HS-27A (cell line): ENCODE measurements at regions not wholly inside any gene's neighbourhood (a gene's known extent, or its start where the extent isn't known, plus 50 kb on each side); places are given as distances from the start of the nearest gene placed in this dataset.
"Not testable (repeated sequence)": the region's sequence is repeated elsewhere in the genome, so short reads cannot be mapped to it uniquely, and the experiment has no call there.

ENCODE experiments used
- DNase-seq: peaks from one replicate; pipeline ENCODE4 v3.0.0-alpha.2; 2012; ENCODE audit warnings: low read depth, missing footprints

- no peak for DNase-seq
Measured at GRCh38 chr6:23518294-23518693, 607.7 kb upstream of the NRSN1 start.

GRCh38 chr6:23522792-23523547 is 603.0 kb upstream of the NRSN1 start:
- DNase-seq: no peak

- no peak for DNase-seq
Measured at GRCh38 chr6:23523771-23524170, 602.2 kb upstream of the NRSN1 start.

GRCh38 chr6:23524548-23524947 is 601.5 kb upstream of the NRSN1 start:
- no peak for DNase-seq

GRCh38 chr6:23526526-23526925 is 599.5 kb upstream of the NRSN1 start:
- no peak for DNase-seq

GRCh38 chr6:23529902-23530301 is 596.1 kb upstream of the NRSN1 start:
- DNase-seq: no peak

GRCh38 chr6:23531666-23532065 is 594.3 kb upstream of the NRSN1 start:
- no peak for DNase-seq

GRCh38 chr6:23532227-23532626 is 593.8 kb upstream of the NRSN1 start:
- no peak for DNase-seq

- no peak for DNase-seq
Measured at GRCh38 chr6:23533311-23533710, 592.7 kb upstream of the NRSN1 start.

- no peak for DNase-seq
Measured at GRCh38 chr6:23533944-23534343, 592.1 kb upstream of the NRSN1 start.

GRCh38 chr6:23534351-23534750 is 591.7 kb upstream of the NRSN1 start:
- DNase-seq: no peak

- no peak for DNase-seq
Measured at GRCh38 chr6:23535101-23535500, 590.9 kb upstream of the NRSN1 start.

GRCh38 chr6:23537828-23538227 is 588.2 kb upstream of the NRSN1 start:
- no peak for DNase-seq

- no peak for DNase-seq
Measured at GRCh38 chr6:23547851-23548250, 578.2 kb upstream of the NRSN1 start.

- DNase-seq: not testable (repeated sequence)
Measured at GRCh38 chr6:23554953-23555352, 571.1 kb upstream of the NRSN1 start.

GRCh38 chr6:23559587-23560343 is 566.2 kb upstream of the NRSN1 start:
- no peak for DNase-seq

GRCh38 chr6:23561732-23562131 is 564.3 kb upstream of the NRSN1 start:
- no peak for DNase-seq

- no peak for DNase-seq
Measured at GRCh38 chr6:23562554-23562953, 563.5 kb upstream of the NRSN1 start.

GRCh38 chr6:23563323-23563722 is 562.7 kb upstream of the NRSN1 start:
- DNase-seq: no peak

- no peak for DNase-seq
Measured at GRCh38 chr6:23566418-23566817, 559.6 kb upstream of the NRSN1 start.

- no peak for DNase-seq
Measured at GRCh38 chr6:23568292-23568691, 557.7 kb upstream of the NRSN1 start.

GRCh38 chr6:23584134-23584763 is 541.8 kb upstream of the NRSN1 start:
- DNase-seq: no peak

- no peak for DNase-seq
Measured at GRCh38 chr6:23587582-23587981, 538.4 kb upstream of the NRSN1 start.
